ENCODE measurements at regions not wholly inside any gene's neighbourhood (a gene's known extent, or its start where the extent isn't known, plus 50 kb on each side); places are given as distances from the start of the nearest gene placed in this dataset.

DNA sequence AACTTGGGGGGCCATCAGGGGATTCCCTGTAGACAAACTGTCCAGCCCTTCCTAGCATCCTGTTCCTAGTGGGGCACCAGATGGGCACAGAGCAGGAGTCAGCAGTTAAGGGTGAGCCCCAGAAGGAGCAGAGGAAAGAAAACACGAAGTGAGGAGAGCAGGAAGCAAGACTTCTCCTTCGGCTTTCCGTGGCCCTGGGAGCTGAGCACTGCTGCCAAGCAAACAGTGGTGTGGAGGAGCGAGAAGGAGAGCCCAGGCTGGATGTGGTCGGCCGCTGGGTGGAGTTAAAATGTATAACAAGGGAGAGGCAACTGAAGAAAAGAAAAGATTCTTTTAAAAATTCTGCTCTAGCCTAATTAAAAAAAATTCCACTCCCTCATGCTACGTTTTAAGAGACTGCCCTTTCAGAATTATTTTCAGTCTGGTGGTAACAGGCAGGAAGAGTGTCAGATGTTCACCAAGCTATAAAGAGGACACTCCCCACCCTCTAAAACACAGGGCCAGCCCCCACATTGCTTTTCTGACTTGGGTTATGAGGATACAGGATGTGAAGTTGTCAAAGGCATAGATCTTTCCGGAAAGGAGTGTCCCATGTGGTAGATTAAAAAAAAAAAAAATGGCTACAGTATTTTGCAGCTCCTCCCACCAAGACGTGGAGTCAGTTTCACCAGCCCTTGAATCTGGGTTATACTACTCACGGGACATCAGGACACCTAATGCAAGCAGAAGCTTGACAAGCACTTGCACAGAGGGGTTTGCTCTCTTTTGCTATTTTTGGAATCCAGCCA lies 74.9 kb upstream of the ZFHX3 start:
- TF ChIP-seq, protein P1, sequence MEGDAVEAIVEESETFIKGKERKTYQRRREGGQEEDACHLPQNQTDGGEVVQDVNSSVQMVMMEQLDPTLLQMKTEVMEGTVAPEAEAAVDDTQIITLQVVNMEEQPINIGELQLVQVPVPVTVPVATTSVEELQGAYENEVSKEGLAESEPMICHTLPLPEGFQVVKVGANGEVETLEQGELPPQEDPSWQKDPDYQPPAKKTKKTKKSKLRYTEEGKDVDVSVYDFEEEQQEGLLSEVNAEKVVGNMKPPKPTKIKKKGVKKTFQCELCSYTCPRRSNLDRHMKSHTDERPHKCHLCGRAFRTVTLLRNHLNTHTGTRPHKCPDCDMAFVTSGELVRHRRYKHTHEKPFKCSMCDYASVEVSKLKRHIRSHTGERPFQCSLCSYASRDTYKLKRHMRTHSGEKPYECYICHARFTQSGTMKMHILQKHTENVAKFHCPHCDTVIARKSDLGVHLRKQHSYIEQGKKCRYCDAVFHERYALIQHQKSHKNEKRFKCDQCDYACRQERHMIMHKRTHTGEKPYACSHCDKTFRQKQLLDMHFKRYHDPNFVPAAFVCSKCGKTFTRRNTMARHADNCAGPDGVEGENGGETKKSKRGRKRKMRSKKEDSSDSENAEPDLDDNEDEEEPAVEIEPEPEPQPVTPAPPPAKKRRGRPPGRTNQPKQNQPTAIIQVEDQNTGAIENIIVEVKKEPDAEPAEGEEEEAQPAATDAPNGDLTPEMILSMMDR (conservative IDR thresholded peaks at IDR 0.05; ENCODE audit: low read length): no peak
- TF ChIP-seq EZH2phosphoT487 (IDR thresholded peaks at IDR 0.05; ENCODE audit: borderline replicate concordance, low read depth, low read length): no peak

All from OCI-LY7 (cell line).